ENCODE measurements at regions not wholly inside any gene's neighbourhood (a gene's known extent, or its start where the extent isn't known, plus 50 kb on each side); places are given as distances from the start of the nearest gene placed in this dataset.

DNA sequence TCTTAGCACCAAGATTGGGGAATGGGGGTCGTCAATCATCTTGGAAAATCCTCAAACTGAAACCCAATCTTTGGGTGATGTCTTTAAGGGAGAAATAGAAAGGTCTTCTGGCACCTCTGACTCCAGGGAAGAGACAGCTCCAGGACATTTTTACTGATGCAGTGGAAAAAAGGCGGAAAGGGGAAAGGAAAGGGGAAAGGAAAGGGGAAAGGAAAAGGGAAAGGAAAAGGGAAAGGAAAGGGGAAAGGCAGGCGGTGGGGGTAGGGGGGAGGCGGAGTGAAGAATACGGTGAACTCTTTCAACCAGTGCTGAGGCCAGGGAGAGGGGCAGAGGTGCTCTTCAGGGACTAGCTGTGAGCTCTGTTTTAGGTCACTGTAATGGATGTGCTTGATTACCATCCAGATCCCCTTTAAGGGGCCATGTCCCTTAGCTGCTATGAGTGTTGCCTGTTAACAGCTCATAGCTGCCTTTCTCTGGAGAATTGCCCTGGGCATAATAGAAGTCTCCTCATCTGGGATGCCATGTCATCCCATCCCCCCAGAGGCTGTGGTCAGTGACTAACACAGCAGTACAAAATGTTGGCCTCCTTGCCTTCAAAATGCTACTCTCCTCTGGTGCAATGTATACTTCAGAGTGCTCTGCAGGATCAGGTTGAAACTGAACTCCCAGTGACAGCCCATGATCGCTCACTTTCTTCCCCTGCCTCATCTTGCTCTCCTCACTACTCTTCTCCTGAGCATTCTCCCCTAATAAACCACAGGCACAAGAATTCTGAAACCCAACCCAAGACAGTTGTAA lies 92.4 kb upstream of the AP1S2 start:
- Histone ChIP-seq H4K20me1 (ENCODE audit: insufficient read depth, low read length) (no peaks in the 10 kb centered on the region), H3K9ac (ENCODE audit: low read length) (no peak overlapping the region), H3K27me3 (ENCODE audit: insufficient read depth, low read length) (no peaks in the 10 kb centered on the region), H3K4me1 (ENCODE audit: insufficient read depth, low read length, severe bottlenecking) (no peaks in the 10 kb centered on the region), H3K36me3 (ENCODE audit: insufficient read depth, low read length) (no peaks in the 10 kb centered on the region), H3K9me3 (ENCODE audit: low read length) (no peaks in the 10 kb centered on the region), H2AFZ (ENCODE audit: low read length) (no peak overlapping the region), H3K4me3 (ENCODE audit: low read depth, low read length, poor library complexity, severe bottlenecking) (no peak overlapping the region), H3K27ac (ENCODE audit: low read depth, low read length, poor library complexity, severe bottlenecking) (no peak overlapping the region), H3K4me2 (ENCODE audit: low read length) (no peak overlapping the region), H3K9me2 (ENCODE audit: low read depth, low read length) (no peaks in the 10 kb centered on the region), H3K79me2 (ENCODE audit: insufficient read depth, low read length) (no peaks in the 10 kb centered on the region), H3F3A (ENCODE audit: insufficient read depth, low read length) (no peaks in the 10 kb centered on the region)
- TF ChIP-seq, protein P1, sequence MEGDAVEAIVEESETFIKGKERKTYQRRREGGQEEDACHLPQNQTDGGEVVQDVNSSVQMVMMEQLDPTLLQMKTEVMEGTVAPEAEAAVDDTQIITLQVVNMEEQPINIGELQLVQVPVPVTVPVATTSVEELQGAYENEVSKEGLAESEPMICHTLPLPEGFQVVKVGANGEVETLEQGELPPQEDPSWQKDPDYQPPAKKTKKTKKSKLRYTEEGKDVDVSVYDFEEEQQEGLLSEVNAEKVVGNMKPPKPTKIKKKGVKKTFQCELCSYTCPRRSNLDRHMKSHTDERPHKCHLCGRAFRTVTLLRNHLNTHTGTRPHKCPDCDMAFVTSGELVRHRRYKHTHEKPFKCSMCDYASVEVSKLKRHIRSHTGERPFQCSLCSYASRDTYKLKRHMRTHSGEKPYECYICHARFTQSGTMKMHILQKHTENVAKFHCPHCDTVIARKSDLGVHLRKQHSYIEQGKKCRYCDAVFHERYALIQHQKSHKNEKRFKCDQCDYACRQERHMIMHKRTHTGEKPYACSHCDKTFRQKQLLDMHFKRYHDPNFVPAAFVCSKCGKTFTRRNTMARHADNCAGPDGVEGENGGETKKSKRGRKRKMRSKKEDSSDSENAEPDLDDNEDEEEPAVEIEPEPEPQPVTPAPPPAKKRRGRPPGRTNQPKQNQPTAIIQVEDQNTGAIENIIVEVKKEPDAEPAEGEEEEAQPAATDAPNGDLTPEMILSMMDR (IDR thresholded peaks at IDR 0.05; ENCODE audit: low read length), result no peak
- TF ChIP-seq EZH2 (IDR thresholded peaks at IDR 0.05; ENCODE audit: borderline replicate concordance, low read length), result no peak

DNA sequence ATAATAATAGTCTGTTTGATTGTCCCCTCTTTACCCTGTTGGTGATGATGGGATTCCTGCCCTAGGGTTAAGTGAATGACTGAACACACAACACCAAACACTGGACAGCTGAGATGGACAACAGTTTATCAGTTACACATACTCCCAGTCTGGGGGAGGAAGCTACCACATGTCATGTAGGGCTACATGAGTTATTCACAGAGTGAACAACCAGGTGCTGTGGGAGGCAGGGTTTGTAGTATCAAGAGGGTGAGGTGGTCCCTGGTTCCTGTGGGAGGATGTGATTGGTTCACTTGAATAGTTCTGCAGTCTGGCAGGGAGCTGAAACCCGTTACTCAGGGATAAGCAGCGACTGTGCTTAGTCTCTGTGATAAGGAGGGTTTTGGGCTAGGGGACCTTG lies 88.8 kb upstream of the AP1S2 start:
- H2AFZ ChIP-seq (ENCODE audit: low read length), result no peak overlapping the region
- H4K20me1 ChIP-seq (ENCODE audit: insufficient read depth, low read length), result no peaks in the 10 kb centered on the region
- H3K4me1 ChIP-seq (ENCODE audit: insufficient read depth, low read length, severe bottlenecking), result no peaks in the 10 kb centered on the region
- H3K4me2 ChIP-seq (ENCODE audit: low read length), result no peak overlapping the region
- H3F3A ChIP-seq (ENCODE audit: insufficient read depth, low read length), result no peaks in the 10 kb centered on the region
- TF ChIP-seq EZH2 (IDR thresholded peaks at IDR 0.05; ENCODE audit: borderline replicate concordance, low read length), result no peak
- TF ChIP-seq, protein P1 (IDR thresholded peaks at IDR 0.05; ENCODE audit: low read length), result no peak
- no peaks in the 10 kb centered on the region for H3K36me3 ChIP-seq (ENCODE audit: insufficient read depth, low read length)
- no peaks in the 10 kb centered on the region for H3K27me3 ChIP-seq (ENCODE audit: insufficient read depth, low read length)
- no peaks in the 10 kb centered on the region for H3K9me2 ChIP-seq (ENCODE audit: low read depth, low read length)
- H3K27ac ChIP-seq (ENCODE audit: low read depth, low read length, poor library complexity, severe bottlenecking), result no peak overlapping the region
- H3K9ac ChIP-seq (ENCODE audit: low read length), result no peak overlapping the region
- H3K9me3 ChIP-seq (ENCODE audit: low read length), result no peaks in the 10 kb centered on the region
- H3K79me2 ChIP-seq (ENCODE audit: insufficient read depth, low read length), result no peaks in the 10 kb centered on the region
- no peak overlapping the region for H3K4me3 ChIP-seq (ENCODE audit: low read depth, low read length, poor library complexity, severe bottlenecking)

DNA sequence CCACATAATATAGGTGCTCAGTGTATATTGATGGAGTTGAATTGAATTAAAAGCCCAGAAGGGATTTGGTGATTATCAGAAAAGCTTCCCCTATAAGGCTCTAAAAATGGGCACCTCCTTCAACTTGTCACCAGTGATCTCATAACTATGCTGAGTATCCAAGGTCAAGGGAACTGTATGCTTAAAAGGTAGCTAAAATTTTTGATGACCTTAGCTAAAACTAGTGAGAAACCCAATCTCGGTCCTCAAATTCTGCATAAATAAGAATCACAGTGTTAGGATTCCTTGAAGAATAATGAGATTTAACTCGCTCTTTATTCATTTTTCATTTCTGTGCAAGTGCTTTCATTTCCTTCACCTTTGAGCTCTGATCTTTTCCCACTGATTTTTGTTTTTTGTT lies 87.7 kb upstream of the AP1S2 start:
- Histone ChIP-seq H3K4me2 (ENCODE audit: low read length) (no peak overlapping the region), H3K9ac (ENCODE audit: low read length) (no peak overlapping the region), H3K27me3 (ENCODE audit: insufficient read depth, low read length) (no peaks in the 10 kb centered on the region), H3K9me2 (ENCODE audit: low read depth, low read length) (no peaks in the 10 kb centered on the region), H3K4me3 (ENCODE audit: low read depth, low read length, poor library complexity, severe bottlenecking) (no peak overlapping the region), H3K36me3 (ENCODE audit: insufficient read depth, low read length) (no peaks in the 10 kb centered on the region), H3K4me1 (ENCODE audit: insufficient read depth, low read length, severe bottlenecking) (no peaks in the 10 kb centered on the region), H3F3A (ENCODE audit: insufficient read depth, low read length) (no peaks in the 10 kb centered on the region), H3K79me2 (ENCODE audit: insufficient read depth, low read length) (no peaks in the 10 kb centered on the region), H3K9me3 (ENCODE audit: low read length) (no peaks in the 10 kb centered on the region), H4K20me1 (ENCODE audit: insufficient read depth, low read length) (no peaks in the 10 kb centered on the region), H3K27ac (ENCODE audit: low read depth, low read length, poor library complexity, severe bottlenecking) (no peak overlapping the region), H2AFZ (ENCODE audit: low read length) (no peak overlapping the region)
- TF ChIP-seq, protein P1 (IDR thresholded peaks at IDR 0.05; ENCODE audit: low read length), result no peak
- no peak for TF ChIP-seq EZH2 (IDR thresholded peaks at IDR 0.05; ENCODE audit: borderline replicate concordance, low read length)
